Kidney epithelial cell (primary cell): ENCODE measurements at regions not wholly inside any gene's neighbourhood (a gene's known extent, or its start where the extent isn't known, plus 50 kb on each side); places are given as distances from the start of the nearest gene placed in this dataset.

Experiments
- DNase-seq: peaks from one replicate; pipeline ENCODE4 v3.0.0-alpha.2; 2010; ENCODE audit warnings: low read depth
- H3K27me3 ChIP-seq: 2 replicates; pipeline ENCODE4 v1.6.0; 2011; ENCODE audit warnings: low read length; ENCODE audit not compliant: control insufficient read depth, insufficient read depth
- H3K36me3 ChIP-seq: 2 replicates; pipeline ENCODE4 v1.5.1; 2011; ENCODE audit warnings: low read length; ENCODE audit not compliant: control insufficient read depth, insufficient read depth
- H3K4me3 ChIP-seq: 2 replicates; pipeline ENCODE4 v1.5.1; 2011; ENCODE audit warnings: low read depth, mild to moderate bottlenecking, control low read depth, low read length
- TF ChIP-seq, protein P1 (sequence below): IDR thresholded peaks from 2 replicates; pipeline ENCODE4 v1.5.1; 2011; ENCODE audit warnings: mild to moderate bottlenecking, moderate library complexity, low read length, control low read depth, inconsistent platforms; ENCODE audit not compliant: insufficient read depth, poor library complexity, severe bottlenecking

GRCh38 chr13:104691767-104692467 lies 1625.7 kb upstream of the SLC10A2 start:
- no peaks in the 10 kb centered on the region for H3K27me3 ChIP-seq
- TF ChIP-seq, protein P1, sequence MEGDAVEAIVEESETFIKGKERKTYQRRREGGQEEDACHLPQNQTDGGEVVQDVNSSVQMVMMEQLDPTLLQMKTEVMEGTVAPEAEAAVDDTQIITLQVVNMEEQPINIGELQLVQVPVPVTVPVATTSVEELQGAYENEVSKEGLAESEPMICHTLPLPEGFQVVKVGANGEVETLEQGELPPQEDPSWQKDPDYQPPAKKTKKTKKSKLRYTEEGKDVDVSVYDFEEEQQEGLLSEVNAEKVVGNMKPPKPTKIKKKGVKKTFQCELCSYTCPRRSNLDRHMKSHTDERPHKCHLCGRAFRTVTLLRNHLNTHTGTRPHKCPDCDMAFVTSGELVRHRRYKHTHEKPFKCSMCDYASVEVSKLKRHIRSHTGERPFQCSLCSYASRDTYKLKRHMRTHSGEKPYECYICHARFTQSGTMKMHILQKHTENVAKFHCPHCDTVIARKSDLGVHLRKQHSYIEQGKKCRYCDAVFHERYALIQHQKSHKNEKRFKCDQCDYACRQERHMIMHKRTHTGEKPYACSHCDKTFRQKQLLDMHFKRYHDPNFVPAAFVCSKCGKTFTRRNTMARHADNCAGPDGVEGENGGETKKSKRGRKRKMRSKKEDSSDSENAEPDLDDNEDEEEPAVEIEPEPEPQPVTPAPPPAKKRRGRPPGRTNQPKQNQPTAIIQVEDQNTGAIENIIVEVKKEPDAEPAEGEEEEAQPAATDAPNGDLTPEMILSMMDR: no peak
- no peak for DNase-seq
- no peak overlapping the region for H3K4me3 ChIP-seq
- no peaks in the 10 kb centered on the region for H3K36me3 ChIP-seq

GRCh38 chr13:104686484-104686883 lies 1620.3 kb upstream of the SLC10A2 start:
- H3K36me3 ChIP-seq: no peaks in the 10 kb centered on the region
- no peak for DNase-seq
- TF ChIP-seq, protein P1: no peak
- H3K4me3 ChIP-seq: no peak overlapping the region
- no peaks in the 10 kb centered on the region for H3K27me3 ChIP-seq

DNA sequence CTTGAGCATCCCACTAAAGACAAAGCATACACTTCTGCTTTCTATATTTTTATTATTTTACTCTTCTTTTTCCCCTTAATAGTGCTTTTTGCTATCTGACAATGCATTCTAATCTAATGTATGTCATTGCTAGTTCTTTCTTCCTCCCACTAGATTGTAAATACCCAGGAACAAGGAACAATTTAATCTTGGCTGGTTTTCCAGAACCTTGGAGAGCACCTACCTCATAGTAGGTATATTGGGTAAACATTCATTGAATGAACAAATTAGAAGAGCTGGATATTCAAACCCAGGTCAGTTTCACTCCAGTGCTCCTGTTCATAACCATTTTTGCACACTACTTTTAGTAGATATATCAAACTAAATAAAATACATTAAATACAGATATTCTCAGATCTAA lies 1617.6 kb upstream of the SLC10A2 start:
- TF ChIP-seq, protein P1: no peak
- Histone ChIP-seq H3K4me3 (no peak overlapping the region), H3K27me3 (no peaks in the 10 kb centered on the region), H3K36me3 (no peaks in the 10 kb centered on the region)
- no peak for DNase-seq

GRCh38 chr13:104678161-104678560 lies 1611.9 kb upstream of the SLC10A2 start:
- TF ChIP-seq, protein P1: no peak
- Histone ChIP-seq H3K36me3 (no peaks in the 10 kb centered on the region), H3K27me3 (no peaks in the 10 kb centered on the region), H3K4me3 (no peak overlapping the region)
- no peak for DNase-seq

DNA sequence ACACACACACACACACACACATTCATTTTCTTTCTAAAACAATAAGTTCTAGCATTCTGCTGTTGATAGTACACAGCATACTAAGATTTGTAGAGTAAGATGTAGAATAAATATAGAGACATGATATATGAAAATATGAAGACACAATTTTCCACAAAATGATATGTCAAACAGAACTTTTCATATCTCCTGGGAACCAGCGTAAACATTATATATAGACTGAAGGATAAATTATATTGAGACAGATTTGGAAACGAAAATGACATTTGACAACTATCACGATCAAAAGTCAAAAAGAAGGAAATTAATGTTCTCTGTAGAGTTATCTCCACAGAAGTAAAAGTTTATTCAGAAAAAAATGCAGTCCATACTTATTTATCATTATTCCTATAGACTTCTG lies 1605.7 kb upstream of the SLC10A2 start:
- TF ChIP-seq, protein P1: no peak
- Histone ChIP-seq H3K36me3 (no peaks in the 10 kb centered on the region), H3K4me3 (no peak overlapping the region), H3K27me3 (no peaks in the 10 kb centered on the region)
- no peak for DNase-seq

DNA sequence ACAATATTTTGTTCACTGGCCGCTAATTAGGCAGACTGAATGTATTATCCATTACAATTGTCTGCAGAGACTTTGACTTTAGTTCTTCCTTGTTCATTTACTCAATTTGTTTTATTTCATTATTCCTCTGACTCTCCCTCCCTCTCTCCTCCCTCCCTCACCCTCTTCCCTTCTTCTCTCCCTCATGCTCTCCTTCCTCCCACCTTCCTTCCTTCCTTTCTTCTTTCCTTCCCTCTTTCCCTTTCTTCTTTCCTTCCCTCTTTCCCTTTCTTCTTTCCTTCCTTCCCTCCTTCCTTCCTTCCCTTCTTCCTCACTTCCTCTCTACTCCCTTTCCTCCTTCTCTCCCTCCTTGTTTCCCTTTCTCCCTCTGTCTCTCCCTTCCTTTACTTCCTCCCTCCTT lies 1591.0 kb upstream of the SLC10A2 start:
- H3K4me3 ChIP-seq: no peak overlapping the region
- H3K36me3 ChIP-seq: no peaks in the 10 kb centered on the region
- no peaks in the 10 kb centered on the region for H3K27me3 ChIP-seq
- TF ChIP-seq, protein P1: no peak
- no peak for DNase-seq
